HG02759 (cell line): ENCODE measurements at regions not wholly inside any gene's neighbourhood (a gene's known extent, or its start where the extent isn't known, plus 50 kb on each side); places are given as distances from the start of the nearest gene placed in this dataset.

Source experiments
- ATAC-seq: cut with Tn5 transposase; IDR thresholded peaks from one replicate; pipeline ENCODE4 v1.9.1; 2021; ENCODE audit warnings: mild to moderate bottlenecking, moderate library complexity; ENCODE audit not compliant: unreplicated experiment

GRCh38 chr16:49081086-49081485 is 200.6 kb downstream of the CBLN1 start:
- no peak for ATAC-seq

DNA sequence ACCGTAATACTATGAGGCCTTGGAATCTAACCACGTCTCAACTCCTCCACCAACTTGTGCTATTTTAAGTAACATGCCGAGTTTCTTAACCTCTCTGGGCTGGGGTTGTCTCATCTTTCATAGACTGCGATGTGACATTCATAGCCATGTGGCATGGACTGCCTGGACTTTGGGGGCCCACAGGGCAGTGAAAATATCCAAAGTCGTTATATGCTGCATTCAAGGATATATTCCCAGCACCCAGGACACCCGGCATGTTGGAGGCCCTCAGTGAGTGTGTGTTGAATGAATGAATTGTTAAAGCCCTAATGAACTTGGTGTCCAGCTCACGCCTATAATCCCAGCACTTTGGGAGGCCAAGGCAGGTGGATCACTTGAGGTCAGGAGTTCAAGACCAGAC is 203.1 kb downstream of the CBLN1 start:
- no peak for ATAC-seq

DNA sequence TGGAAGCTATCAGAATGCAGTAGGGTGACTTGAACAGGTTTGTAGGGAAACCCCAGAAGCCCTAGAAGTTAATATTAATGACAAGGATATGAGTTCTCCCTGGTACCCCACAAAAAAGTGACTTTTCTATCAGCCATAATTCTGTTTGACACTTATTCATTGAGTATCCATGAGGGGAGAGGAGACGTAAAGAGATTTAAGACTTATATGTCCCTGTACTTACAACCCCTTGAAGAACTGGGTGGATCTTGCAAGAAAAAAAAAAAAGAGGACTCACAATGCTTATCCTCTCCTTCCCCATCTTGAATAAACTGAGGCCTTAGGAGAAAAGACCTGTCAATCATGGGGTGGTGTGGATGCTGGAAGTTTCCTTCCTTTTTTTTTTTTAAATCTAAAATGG is 203.5 kb downstream of the CBLN1 start:
- no peak for ATAC-seq

- no peak for ATAC-seq
Measured at GRCh38 chr16:49075709-49076108, 205.9 kb downstream of the CBLN1 start.

- ATAC-seq, result no peak
Measured at GRCh38 chr16:49068224-49068623, 213.4 kb downstream of the CBLN1 start.

DNA sequence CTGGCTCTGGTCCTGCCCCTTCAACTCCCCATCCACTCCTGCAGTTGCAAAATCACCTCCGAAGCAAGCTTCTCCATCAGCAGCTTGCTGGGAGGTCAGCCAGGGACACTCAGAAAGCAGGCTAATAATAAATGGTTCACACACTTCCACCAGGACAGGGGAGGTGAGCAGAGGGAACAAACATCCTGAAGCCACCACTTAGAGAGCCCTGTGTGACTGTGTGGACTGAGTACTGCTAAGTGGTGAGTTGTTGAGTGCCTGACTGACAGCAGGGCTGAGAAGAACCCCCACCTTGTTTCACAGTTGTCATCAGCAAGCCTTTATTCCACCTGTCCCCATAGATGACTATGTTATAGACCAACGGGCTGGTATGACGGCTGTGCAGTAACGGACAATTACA is 213.9 kb downstream of the CBLN1 start:
- no peak for ATAC-seq

- ATAC-seq, result no peak
Measured at GRCh38 chr16:49061137-49061714, 220.4 kb downstream of the CBLN1 start.

DNA sequence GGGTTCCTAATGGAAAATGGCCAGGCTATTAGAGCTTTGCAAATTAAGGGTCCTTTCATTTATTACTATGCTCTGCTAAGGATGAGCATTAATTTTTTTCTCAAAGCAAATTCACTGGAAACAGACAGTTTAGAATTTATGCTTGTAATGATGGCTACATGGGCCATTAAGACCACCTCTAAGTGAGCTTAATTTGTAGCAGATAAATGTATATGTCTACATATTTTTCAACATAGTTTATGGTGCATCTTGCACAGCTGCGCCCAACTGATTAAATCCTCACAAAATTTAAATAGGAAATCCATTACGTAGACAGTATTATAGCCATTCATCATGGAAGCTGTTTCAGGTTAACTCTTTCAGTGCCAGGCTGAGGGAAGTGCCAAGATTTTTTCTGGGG is 220.9 kb downstream of the CBLN1 start:
- no peak for ATAC-seq

GRCh38 chr16:49058382-49058781 is 223.3 kb downstream of the CBLN1 start:
- ATAC-seq, result no peak

- no peak for ATAC-seq
Measured at GRCh38 chr16:49057936-49058335, 223.7 kb downstream of the CBLN1 start.

DNA sequence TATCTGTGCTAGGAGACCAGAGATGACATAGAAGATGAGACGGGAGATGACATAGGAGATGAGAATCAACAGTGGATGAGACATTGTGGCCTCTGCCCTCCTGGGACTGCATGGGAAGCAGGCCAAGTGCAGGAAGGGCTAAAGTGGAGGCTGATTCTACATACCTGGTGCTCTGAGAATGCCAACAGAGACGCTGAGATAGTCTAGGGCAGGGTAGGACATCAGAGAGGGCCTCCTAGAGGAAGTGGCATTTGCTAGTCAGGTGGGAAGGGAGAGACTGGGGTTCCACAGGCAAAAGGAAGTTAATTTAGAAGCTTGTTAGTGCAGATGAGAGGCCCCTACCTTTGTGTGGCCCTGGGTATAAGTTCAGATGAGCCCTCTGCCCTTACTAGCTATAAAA is 224.2 kb downstream of the CBLN1 start:
- no peak for ATAC-seq

GRCh38 chr16:49056546-49056945 is 225.1 kb downstream of the CBLN1 start:
- ATAC-seq, result no peak

DNA sequence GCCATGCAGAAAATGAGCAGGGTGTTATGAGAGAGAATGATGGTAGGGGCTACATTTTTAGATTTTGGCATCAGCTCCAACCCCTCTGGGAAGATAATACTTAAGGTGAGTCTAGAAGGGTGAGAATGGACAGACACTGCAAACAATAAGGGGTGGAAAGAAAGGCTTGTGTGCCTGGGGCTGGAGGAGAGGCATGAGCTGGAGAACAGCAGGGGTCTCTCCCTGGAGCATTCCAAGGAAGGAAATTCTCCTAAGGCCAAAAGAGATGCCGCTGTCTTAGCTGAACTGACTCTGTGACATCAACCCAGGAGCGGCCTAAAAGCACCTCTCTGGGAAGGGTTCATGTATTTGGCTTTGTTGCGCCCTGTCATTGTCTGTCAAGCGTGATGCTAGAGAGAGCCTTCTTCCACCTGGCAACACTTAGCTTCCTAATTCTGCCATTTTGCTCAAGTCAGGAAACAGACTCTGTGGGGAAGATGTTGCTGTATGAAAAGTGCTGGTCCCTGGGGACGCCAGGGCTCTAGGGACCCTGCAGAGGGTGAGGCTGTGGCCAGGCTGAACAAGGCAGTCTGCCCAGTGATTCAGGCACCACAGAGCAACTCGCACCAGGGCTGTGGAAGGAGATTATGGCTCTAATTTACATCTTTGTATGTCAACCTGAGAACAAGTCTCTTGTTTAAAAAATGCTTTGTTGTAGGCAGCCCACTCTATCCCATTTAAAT is 225.7 kb downstream of the CBLN1 start:
- ATAC-seq, result peak; percentile 47

DNA sequence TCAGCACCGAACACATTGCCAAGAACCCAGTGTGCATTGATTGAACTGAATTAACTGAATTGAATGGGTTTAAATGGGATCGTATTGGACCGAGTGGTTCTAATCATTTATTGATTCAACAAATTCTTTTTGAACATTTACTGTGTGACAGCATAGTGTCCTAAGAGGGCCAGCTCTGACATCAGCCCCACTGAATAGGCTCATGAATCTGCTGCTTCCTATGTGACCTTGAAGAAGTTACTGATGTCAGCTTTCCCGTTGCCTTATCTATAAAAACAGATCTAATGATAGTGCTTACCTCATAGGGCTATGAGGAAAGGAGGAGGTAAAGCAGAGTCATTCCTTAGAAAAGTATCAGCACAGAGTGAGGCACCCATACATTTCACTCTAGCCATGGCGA is 226.3 kb downstream of the CBLN1 start:
- ATAC-seq, result no peak

- no peak for ATAC-seq
Measured at GRCh38 chr16:49054606-49055005, 227.0 kb downstream of the CBLN1 start.

DNA sequence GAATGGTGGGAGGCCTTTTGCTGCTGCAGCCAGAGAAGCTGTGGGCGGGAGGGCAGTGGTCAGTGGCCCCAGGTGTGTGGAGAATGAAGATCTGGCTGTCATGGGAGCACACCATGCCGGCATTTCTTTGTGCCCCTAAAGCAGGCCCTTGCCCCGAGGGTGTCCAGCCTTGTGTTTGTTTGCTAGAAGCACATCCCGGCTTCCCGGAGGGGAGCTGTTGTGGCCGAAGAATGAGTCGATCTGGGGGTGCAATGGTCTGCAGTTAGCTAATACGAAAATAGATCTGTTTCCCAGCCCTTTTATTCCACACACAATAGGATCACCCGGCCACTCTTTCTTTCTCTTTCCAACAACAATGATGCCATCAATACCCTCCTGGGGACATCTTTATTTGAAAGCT is 228.8 kb downstream of the CBLN1 start:
- ATAC-seq, result no peak

- ATAC-seq, result no peak
Measured at GRCh38 chr16:49051576-49051975, 230.1 kb downstream of the CBLN1 start.

GRCh38 chr16:49050607-49051006 is 231.0 kb downstream of the CBLN1 start:
- no peak for ATAC-seq

- no peak for ATAC-seq
Measured at GRCh38 chr16:49049644-49050043, 232.0 kb downstream of the CBLN1 start.

- ATAC-seq, result no peak
Measured at GRCh38 chr16:49049191-49049590, 232.4 kb downstream of the CBLN1 start.

GRCh38 chr16:49048557-49048956 is 233.1 kb downstream of the CBLN1 start:
- no peak for ATAC-seq

- no peak for ATAC-seq
Measured at GRCh38 chr16:49036126-49036525, 245.5 kb downstream of the CBLN1 start.

- no peak for ATAC-seq
Measured at GRCh38 chr16:49027420-49027819, 254.2 kb downstream of the CBLN1 start.
